ENCODE measurements at regions not wholly inside any gene's neighbourhood (a gene's known extent, or its start where the extent isn't known, plus 50 kb on each side); places are given as distances from the start of the nearest gene placed in this dataset.

DNA sequence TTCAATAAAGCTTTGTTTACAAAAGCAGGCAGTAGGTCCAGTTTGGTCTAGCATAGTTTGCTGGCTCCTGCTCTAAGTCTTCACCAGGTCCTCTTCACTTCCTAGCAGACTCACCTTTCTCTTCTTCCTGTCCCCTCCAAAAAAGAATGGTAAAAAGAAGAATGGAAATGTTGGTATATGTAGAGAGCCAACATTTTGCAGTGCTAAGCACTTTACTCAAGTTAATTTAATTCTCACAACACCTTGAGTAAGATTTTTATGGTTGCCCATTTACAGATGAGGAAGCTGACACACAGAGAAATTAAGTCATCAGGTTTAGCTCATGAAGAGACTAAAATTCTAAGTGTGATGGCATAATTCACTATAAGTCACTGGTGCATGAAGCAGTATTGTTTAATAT lies 230.1 kb upstream of the PRICKLE2 start:
- Histone ChIP-seq H3K27ac (ENCODE audit: low read depth, low read length) (no peak overlapping the region), H3K4me1 (ENCODE audit: control insufficient read depth in 1 of 2, insufficient read depth in 2 of 2, low read length in 2 of 2) (peaks cover 4 to 5% of the 10 kb centered on the region in 2 experiments), H2AK5ac (ENCODE audit: low read length) (no peak overlapping the region), H3K4me3 (ENCODE audit: low read depth, low read length) (no peak overlapping the region), H3K9ac (ENCODE audit: low read length) (no peak overlapping the region), H3K9me3 (ENCODE audit: insufficient read depth, low read depth, low read length) (no peaks in the 10 kb centered on the region), H2AFZ (ENCODE audit: insufficient read depth, low read length, poor library complexity) (no peak overlapping the region), H3K79me1 (ENCODE audit: low read length) (peaks cover 4% of the 10 kb centered on the region), H2BK120ac (ENCODE audit: insufficient read depth, low read length, poor library complexity) (no peak overlapping the region), H3K4me2 (ENCODE audit: low read length) (no peak overlapping the region), H2BK12ac (ENCODE audit: low read length) (no peak overlapping the region), H3K23ac (ENCODE audit: low read length) (no peak overlapping the region), H3K27me3 (ENCODE audit: insufficient read depth, low read length) (no peaks in the 10 kb centered on the region), H3K79me2 (ENCODE audit: control insufficient read depth, insufficient read depth, low read length, poor library complexity) (no peaks in the 10 kb centered on the region), H4K91ac (ENCODE audit: low read depth, low read length) (no peak overlapping the region), H3K4ac (ENCODE audit: low read depth, low read length) (no peak overlapping the region), H4K12ac (ENCODE audit: low read depth, low read length) (no peak overlapping the region), H2BK5ac (ENCODE audit: low read depth, low read length, poor library complexity) (no peak overlapping the region), H3K14ac (ENCODE audit: low read length) (no peak overlapping the region), H4K8ac (ENCODE audit: low read depth, low read length) (no peak overlapping the region), H3K36me3 (ENCODE audit: control insufficient read depth in 1 of 2, insufficient read depth in 2 of 2, low read length in 2 of 2) (no peaks in the 10 kb centered on the region), H3K18ac (ENCODE audit: low read length) (no peak overlapping the region)
- DNase-seq: no peak

DNA sequence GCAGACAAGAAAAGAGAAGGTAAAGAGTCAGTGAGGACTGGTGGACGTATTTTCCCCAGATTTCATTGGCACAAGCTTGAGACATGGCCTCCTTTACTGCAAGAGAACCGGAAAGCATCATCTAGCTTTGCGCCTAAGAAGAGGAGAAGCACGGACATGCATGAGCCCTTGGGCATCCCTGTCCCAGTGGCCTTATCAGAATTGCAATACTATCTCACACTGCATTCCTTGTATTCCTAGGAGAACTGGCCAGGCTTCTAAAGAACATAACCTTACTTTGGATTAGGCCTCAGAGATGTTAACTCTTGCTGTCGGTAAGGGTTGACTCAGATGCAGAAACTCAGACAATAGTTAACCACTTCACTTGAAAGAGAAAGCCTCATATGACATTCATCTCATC lies 229.5 kb upstream of the PRICKLE2 start:
- H3K14ac ChIP-seq (ENCODE audit: low read length): no peak overlapping the region
- no peak overlapping the region for H3K23ac ChIP-seq (ENCODE audit: low read length)
- no peak overlapping the region for H2AFZ ChIP-seq (ENCODE audit: insufficient read depth, low read length, poor library complexity)
- H2BK5ac ChIP-seq (ENCODE audit: low read depth, low read length, poor library complexity): no peak overlapping the region
- no peaks in the 10 kb centered on the region for H3K9me3 ChIP-seq (ENCODE audit: insufficient read depth, low read depth, low read length)
- H3K27me3 ChIP-seq (ENCODE audit: insufficient read depth, low read length): no peaks in the 10 kb centered on the region
- no peaks in the 10 kb centered on the region for H3K79me2 ChIP-seq (ENCODE audit: control insufficient read depth, insufficient read depth, low read length, poor library complexity)
- no peak overlapping the region for H3K4me2 ChIP-seq (ENCODE audit: low read length)
- H3K27ac ChIP-seq (ENCODE audit: low read depth, low read length): no peak overlapping the region
- H3K36me3 ChIP-seq (ENCODE audit: control insufficient read depth in 1 of 2, insufficient read depth in 2 of 2, low read length in 2 of 2): no peaks in the 10 kb centered on the region
- no peak overlapping the region for H3K4ac ChIP-seq (ENCODE audit: low read depth, low read length)
- no CpG with 5 or more reads among the region's 5 CpGs for WGBS (ENCODE audit: extremely low coverage, insufficient coverage, insufficient read length)
- H3K4me3 ChIP-seq (ENCODE audit: low read depth, low read length): no peak overlapping the region
- no peak overlapping the region for H3K18ac ChIP-seq (ENCODE audit: low read length)
- no peak overlapping the region for H2AK5ac ChIP-seq (ENCODE audit: low read length)
- no peak overlapping the region for H4K12ac ChIP-seq (ENCODE audit: low read depth, low read length)
- no peak overlapping the region for H2BK12ac ChIP-seq (ENCODE audit: low read length)
- peak in 1 of 2 donors; percentile 66 for DNase-seq
- H4K91ac ChIP-seq (ENCODE audit: low read depth, low read length): no peak overlapping the region
- no peak overlapping the region for H2BK120ac ChIP-seq (ENCODE audit: insufficient read depth, low read length, poor library complexity)
- H4K8ac ChIP-seq (ENCODE audit: low read depth, low read length): no peak overlapping the region
- peaks cover 4 to 5% of the 10 kb centered on the region in 2 experiments for H3K4me1 ChIP-seq (ENCODE audit: control insufficient read depth in 1 of 2, insufficient read depth in 2 of 2, low read length in 2 of 2)
- peaks cover 4% of the 10 kb centered on the region for H3K79me1 ChIP-seq (ENCODE audit: low read length)
- no peak overlapping the region for H3K9ac ChIP-seq (ENCODE audit: low read length)

DNA sequence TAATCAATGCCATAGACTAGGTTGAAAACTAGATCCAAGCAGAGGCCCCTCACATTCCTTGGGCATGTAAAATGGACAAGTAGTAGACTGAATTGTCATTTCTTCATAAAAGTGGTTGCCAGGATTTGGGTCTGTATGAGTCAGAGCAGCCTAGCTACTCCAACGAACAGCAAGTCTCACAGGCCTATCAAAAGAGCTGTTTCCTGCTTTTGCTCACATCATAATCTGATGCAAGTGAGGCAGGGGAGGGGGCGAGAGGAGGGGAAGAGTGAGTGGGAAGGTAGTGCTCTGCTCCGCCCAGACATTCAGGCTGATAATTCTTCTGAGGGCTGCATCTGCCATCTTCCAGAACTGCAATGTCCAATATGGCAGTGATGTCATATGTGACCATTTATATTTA lies 228.9 kb upstream of the PRICKLE2 start:
- WGBS (ENCODE audit: extremely low coverage, insufficient coverage, insufficient read length): no CpG with 5 or more reads among the region's 3 CpGs
- no peak overlapping the region for H3K18ac ChIP-seq (ENCODE audit: low read length)

DNA sequence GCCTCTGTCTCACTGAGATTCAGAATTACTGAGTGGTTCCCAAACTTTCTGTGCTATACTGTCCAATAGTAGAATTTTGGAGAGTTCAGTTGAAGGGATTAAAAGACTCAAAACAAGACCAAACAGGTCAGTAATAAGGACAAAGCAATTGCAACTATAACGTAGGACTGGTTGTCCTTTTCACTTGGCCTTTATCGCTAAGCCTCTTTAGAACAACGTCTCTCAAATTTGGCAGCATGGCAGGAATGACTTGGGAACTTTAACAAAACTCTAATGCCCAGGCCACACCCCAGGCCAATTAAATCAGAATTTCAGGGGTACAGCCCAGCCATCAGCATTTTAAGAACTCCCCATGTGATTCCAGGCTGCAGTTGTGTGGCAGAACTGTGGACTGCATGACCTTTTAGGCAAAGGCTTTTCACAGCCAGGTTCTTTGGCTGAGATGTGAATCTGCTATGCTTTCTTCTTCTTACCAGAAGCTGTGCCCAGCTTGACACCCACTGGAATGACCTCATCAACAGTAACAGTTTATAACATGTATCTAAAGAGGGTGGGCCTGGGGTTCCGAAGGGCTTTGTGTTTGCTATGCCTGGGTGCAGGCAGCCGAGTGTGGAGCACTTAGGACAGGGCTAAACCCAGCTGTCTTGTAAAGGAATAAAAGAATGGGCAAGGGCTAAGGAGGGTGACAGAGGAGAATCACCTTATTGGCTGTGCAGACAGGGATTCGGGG lies 226.2 kb upstream of the PRICKLE2 start:
- Histone ChIP-seq H4K12ac (ENCODE audit: low read depth, low read length) (no peak overlapping the region), H2BK12ac (ENCODE audit: low read length) (no peak overlapping the region), H3K36me3 (ENCODE audit: control insufficient read depth in 1 of 2, insufficient read depth in 2 of 2, low read length in 2 of 2) (no peaks in the 10 kb centered on the region), H3K18ac (ENCODE audit: low read length) (no peak overlapping the region), H3K79me2 (ENCODE audit: control insufficient read depth, insufficient read depth, low read length, poor library complexity) (no peaks in the 10 kb centered on the region), H3K4me1 (ENCODE audit: control insufficient read depth in 1 of 2, insufficient read depth in 2 of 2, low read length in 2 of 2) (peaks cover 2 to 4% of the 10 kb centered on the region in 2 experiments), H4K8ac (ENCODE audit: low read depth, low read length) (no peak overlapping the region), H3K27ac (ENCODE audit: low read depth, low read length) (no peak overlapping the region), H3K79me1 (ENCODE audit: low read length) (peaks cover 4% of the 10 kb centered on the region), H4K91ac (ENCODE audit: low read depth, low read length) (no peak overlapping the region), H3K9ac (ENCODE audit: low read length) (no peak overlapping the region), H3K14ac (ENCODE audit: low read length) (no peak overlapping the region), H3K4me3 (ENCODE audit: low read depth, low read length) (no peak overlapping the region), H2AFZ (ENCODE audit: insufficient read depth, low read length, poor library complexity) (no peak overlapping the region), H2BK5ac (ENCODE audit: low read depth, low read length, poor library complexity) (no peak overlapping the region), H3K27me3 (ENCODE audit: insufficient read depth, low read length) (no peaks in the 10 kb centered on the region), H2AK5ac (ENCODE audit: low read length) (no peak overlapping the region), H3K4me2 (ENCODE audit: low read length) (no peak overlapping the region), H2BK120ac (ENCODE audit: insufficient read depth, low read length, poor library complexity) (no peak overlapping the region), H3K4ac (ENCODE audit: low read depth, low read length) (no peak overlapping the region), H3K9me3 (ENCODE audit: insufficient read depth, low read depth, low read length) (no peaks in the 10 kb centered on the region), H3K23ac (ENCODE audit: low read length) (no peak overlapping the region)
- no CpG with 5 or more reads among the region's 6 CpGs for WGBS (ENCODE audit: extremely low coverage, insufficient coverage, insufficient read length)
- no peak for DNase-seq

More for the DNA sequence above, 228.9 kb upstream of the PRICKLE2 start:
- Histone ChIP-seq H3K14ac (ENCODE audit: low read length) (no peak overlapping the region), H3K23ac (ENCODE audit: low read length) (no peak overlapping the region), H3K27ac (ENCODE audit: low read depth, low read length) (no peak overlapping the region), H3K79me2 (ENCODE audit: control insufficient read depth, insufficient read depth, low read length, poor library complexity) (no peaks in the 10 kb centered on the region), H2BK120ac (ENCODE audit: insufficient read depth, low read length, poor library complexity) (no peak overlapping the region), H3K36me3 (ENCODE audit: control insufficient read depth in 1 of 2, insufficient read depth in 2 of 2, low read length in 2 of 2) (no peaks in the 10 kb centered on the region), H3K79me1 (ENCODE audit: low read length) (peaks cover 4% of the 10 kb centered on the region), H3K9me3 (ENCODE audit: insufficient read depth, low read depth, low read length) (no peaks in the 10 kb centered on the region), H2BK12ac (ENCODE audit: low read length) (no peak overlapping the region), H2AFZ (ENCODE audit: insufficient read depth, low read length, poor library complexity) (no peak overlapping the region), H4K12ac (ENCODE audit: low read depth, low read length) (no peak overlapping the region), H3K4ac (ENCODE audit: low read depth, low read length) (no peak overlapping the region), H3K27me3 (ENCODE audit: insufficient read depth, low read length) (no peaks in the 10 kb centered on the region), H3K9ac (ENCODE audit: low read length) (no peak overlapping the region), H2BK5ac (ENCODE audit: low read depth, low read length, poor library complexity) (no peak overlapping the region), H4K91ac (ENCODE audit: low read depth, low read length) (no peak overlapping the region), H4K8ac (ENCODE audit: low read depth, low read length) (no peak overlapping the region), H2AK5ac (ENCODE audit: low read length) (no peak overlapping the region), H3K4me1 (ENCODE audit: control insufficient read depth in 1 of 2, insufficient read depth in 2 of 2, low read length in 2 of 2) (peaks cover 4 to 5% of the 10 kb centered on the region in 2 experiments), H3K4me3 (ENCODE audit: low read depth, low read length) (no peak overlapping the region), H3K4me2 (ENCODE audit: low read length) (no peak overlapping the region)
- DNase-seq: no peak

Measured in trophoblast cell (in vitro differentiated cells and primary cell).